ENCODE measurements at regions not wholly inside any gene's neighbourhood (a gene's known extent, or its start where the extent isn't known, plus 50 kb on each side); places are given as distances from the start of the nearest gene placed in this dataset.

DNA sequence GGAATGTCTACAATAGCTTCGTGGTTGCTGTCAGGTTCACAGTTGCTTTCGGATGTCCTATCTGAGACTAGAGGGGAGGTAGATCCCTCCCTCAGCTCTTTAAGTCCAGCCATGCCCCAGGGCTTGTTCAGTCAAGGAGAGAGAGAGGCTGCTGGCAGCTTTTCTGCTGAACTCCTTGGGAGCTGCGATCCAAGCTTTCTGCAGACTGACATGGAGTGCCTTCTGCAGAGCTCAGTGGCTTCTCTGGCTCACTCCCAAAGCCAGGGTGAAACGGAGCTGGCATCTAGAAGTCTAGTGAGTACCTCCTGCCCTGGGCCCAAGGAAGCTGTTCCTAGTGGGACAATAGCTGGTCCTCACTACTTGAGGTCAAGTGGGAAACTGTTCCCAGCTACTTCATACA, 62.5 kb downstream of the TMEM17 start:
- TF ChIP-seq, protein P1, sequence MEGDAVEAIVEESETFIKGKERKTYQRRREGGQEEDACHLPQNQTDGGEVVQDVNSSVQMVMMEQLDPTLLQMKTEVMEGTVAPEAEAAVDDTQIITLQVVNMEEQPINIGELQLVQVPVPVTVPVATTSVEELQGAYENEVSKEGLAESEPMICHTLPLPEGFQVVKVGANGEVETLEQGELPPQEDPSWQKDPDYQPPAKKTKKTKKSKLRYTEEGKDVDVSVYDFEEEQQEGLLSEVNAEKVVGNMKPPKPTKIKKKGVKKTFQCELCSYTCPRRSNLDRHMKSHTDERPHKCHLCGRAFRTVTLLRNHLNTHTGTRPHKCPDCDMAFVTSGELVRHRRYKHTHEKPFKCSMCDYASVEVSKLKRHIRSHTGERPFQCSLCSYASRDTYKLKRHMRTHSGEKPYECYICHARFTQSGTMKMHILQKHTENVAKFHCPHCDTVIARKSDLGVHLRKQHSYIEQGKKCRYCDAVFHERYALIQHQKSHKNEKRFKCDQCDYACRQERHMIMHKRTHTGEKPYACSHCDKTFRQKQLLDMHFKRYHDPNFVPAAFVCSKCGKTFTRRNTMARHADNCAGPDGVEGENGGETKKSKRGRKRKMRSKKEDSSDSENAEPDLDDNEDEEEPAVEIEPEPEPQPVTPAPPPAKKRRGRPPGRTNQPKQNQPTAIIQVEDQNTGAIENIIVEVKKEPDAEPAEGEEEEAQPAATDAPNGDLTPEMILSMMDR (IDR thresholded peaks at IDR 0.05) = no peak
- no peak for TF ChIP-seq EP300 (IDR thresholded peaks at IDR 0.05)
- no peak for TF ChIP-seq POLR2A (IDR thresholded peaks at IDR 0.05)

Data from tibial nerve (tissue), 4 donors.